Astrocyte (in vitro differentiated cells and primary cell): ENCODE measurements at regions not wholly inside any gene's neighbourhood (a gene's known extent, or its start where the extent isn't known, plus 50 kb on each side); places are given as distances from the start of the nearest gene placed in this dataset.

Source experiments
- CTCF ChIP-seq: IDR thresholded peaks from 2 replicates; pipeline ENCODE4 v1.5.1; 2011; ENCODE audit warnings: low read depth, mild to moderate bottlenecking, inconsistent platforms, low read length, moderate library complexity; ENCODE audit not compliant: insufficient read depth
- EZH2 ChIP-seq: IDR thresholded peaks from 2 replicates; pipeline ENCODE4 v1.6.1; 2012; ENCODE audit warnings: mild to moderate bottlenecking, low read length, inconsistent platforms; ENCODE audit not compliant: insufficient read depth

- no peak for TF ChIP-seq CTCF
- no peak for TF ChIP-seq EZH2
Observed at GRCh38 chr5:53326424-53327153, 153.8 kb upstream of the FST start.
